ENCODE measurements at regions not wholly inside any gene's neighbourhood (a gene's known extent, or its start where the extent isn't known, plus 50 kb on each side); places are given as distances from the start of the nearest gene placed in this dataset.
"Not testable (repeated sequence)": the region's sequence is repeated elsewhere in the genome, so short reads cannot be mapped to it uniquely, and the experiment has no call there.

DNA sequence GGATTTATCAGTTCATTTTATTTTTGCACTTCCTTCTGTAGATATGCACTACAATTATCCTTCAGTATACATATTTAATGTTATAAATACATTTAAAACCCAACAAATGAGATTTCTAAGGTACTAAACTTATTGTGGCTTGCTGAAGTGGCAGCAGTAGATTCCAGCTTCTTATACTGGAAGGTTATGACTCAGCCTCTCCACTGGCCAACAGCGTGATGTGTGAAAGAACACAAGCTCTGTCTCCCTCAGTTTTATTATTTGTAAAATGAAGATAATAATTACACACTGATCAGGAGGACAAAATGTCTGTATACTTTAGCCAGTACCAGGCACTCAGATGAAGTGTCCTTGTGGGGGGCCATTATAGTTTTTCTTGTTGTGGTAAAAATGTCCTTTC lies 1147.1 kb downstream of the CNTNAP5 start:
- CTCF ChIA-PET: no interaction called here

DNA sequence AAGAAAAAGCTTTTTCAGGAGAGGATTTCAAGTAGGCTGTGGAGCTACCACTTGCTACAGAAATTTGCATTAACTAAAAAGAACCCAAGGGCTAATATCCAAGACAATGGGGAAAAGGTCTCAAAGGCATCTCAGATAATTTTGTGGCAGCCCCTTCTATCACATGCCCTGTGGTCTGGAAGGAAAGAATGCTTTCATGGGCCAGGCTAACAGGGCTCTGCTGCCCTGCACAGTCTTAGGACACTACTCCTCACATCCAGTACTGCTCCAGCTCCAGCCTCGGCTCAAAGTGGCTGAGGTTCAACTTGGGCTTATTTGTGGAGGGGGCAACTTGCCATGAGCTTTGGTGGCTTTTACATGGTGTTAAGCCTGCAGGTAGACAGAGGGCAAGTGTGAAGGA lies 1150.3 kb downstream of the CNTNAP5 start:
- no peaks in the 10 kb centered on the region for H3K9me3 Mint-ChIP-seq

More for the DNA sequence above, 1147.1 kb downstream of the CNTNAP5 start:
- peaks cover 2% of the 10 kb centered on the region for H3K9me3 Mint-ChIP-seq
- DNase-seq: no peak
- H3K4me1 Mint-ChIP-seq: no peaks in the 10 kb centered on the region
- no peaks in the 10 kb centered on the region for H3K36me3 Mint-ChIP-seq (ENCODE audit: low read depth)
- POLR2A ChIA-PET: no interaction called here
- no peak overlapping the region for H3K4me3 Mint-ChIP-seq
- H3K27ac Mint-ChIP-seq: no peak overlapping the region
- no peaks in the 10 kb centered on the region for H3K27me3 Mint-ChIP-seq

DNA sequence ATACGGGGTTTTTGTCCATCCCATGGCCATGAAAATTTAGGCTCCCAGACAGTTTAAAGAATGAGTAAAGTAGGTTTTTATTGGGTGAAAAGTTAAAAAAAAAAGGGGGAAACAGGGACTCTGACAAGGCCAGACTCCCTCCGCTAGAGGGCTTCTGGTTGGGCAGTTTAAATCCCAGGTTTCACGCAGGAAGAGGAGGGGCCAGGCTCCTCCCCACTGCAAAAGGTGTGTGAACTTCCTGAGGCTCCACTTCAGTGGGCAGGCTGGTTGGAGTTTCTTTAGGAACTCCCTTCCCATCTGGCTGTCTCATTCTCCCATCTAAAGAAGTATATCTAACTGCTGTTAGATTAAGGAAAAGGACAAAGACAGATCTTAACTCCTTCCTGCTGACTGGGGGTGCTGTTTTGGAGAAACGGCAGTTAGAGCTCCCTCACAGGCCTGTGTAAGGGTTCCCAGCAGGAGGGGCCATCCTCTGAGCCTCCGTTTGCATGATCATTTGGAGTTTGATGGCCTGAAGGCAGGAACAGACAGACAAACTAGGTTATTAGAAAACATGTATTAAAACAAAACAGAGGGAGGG lies 1160.7 kb downstream of the CNTNAP5 start:
- H3K27me3 Mint-ChIP-seq: no peaks in the 10 kb centered on the region
- DNase-seq: no peak
- no peaks in the 10 kb centered on the region for H3K4me1 Mint-ChIP-seq
- H3K9me3 Mint-ChIP-seq: peaks cover 4% of the 10 kb centered on the region
- CTCF ChIA-PET: no interaction called here
- H3K4me3 Mint-ChIP-seq: no peak overlapping the region
- POLR2A ChIA-PET: no interaction called here
- H3K36me3 Mint-ChIP-seq (ENCODE audit: low read depth): no peaks in the 10 kb centered on the region
- no peak overlapping the region for H3K27ac Mint-ChIP-seq

More for the DNA sequence above, 1150.3 kb downstream of the CNTNAP5 start:
- Mint-ChIP-seq H3K27ac (no peak overlapping the region), H3K36me3 (ENCODE audit: low read depth) (no peaks in the 10 kb centered on the region), H3K4me3 (no peak overlapping the region), H3K27me3 (no peaks in the 10 kb centered on the region), H3K4me1 (no peaks in the 10 kb centered on the region)
- no peak for DNase-seq
- ChIA-PET POLR2A (no interaction called here), CTCF (no interaction called here)

DNA sequence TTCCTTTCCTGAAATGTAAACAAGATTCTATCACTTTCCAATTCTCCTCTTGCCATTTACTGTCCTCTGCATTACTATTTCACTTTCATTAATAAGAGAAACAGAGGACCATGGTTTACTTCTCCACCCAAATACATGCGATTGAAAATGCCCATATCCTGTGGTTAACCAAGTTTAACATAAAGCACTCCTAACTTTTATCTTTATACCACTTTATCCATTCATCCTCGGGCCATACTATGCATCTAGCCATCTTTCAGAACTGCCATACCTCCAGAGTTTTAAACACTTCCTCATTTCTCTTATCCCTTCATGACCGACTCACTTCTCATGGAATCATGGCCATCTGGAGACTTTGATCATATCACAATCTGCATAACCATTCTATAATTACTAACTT lies 1182.3 kb downstream of the CNTNAP5 start:
- DNase-seq: no peak
- H3K4me3 Mint-ChIP-seq: no peak overlapping the region
- H3K27me3 Mint-ChIP-seq: no peaks in the 10 kb centered on the region
- ChIA-PET CTCF (no interaction called here), POLR2A (no interaction called here)
- H3K27ac Mint-ChIP-seq: no peak overlapping the region
- no peaks in the 10 kb centered on the region for H3K4me1 Mint-ChIP-seq
- peaks cover 4% of the 10 kb centered on the region for H3K9me3 Mint-ChIP-seq
- no peaks in the 10 kb centered on the region for H3K36me3 Mint-ChIP-seq (ENCODE audit: low read depth)

DNA sequence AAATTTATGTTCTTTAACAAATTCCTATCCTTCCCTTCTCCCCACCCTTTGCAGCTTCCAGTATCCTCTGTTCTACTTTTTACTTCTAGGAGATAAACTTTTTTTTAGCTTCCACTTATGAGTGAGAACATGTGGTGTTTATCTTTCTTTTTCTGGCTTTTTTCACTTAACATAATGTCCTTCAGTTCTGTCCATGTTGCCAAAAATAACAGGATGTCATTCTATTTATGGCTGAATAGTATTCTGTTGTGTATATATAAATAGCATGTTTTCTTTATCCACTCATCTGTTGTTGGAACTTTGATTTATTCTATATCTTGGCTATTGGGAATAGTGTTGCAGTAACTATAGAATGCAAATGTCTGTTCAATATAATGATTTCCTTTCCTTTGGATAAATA lies 1191.2 kb downstream of the CNTNAP5 start:
- no peaks in the 10 kb centered on the region for H3K27me3 Mint-ChIP-seq
- H3K4me3 Mint-ChIP-seq: no peak overlapping the region
- POLR2A ChIA-PET: no interaction called here
- H3K9me3 Mint-ChIP-seq: peaks cover 23% of the 10 kb centered on the region
- H3K4me1 Mint-ChIP-seq: no peaks in the 10 kb centered on the region
- CTCF ChIA-PET: no interaction called here
- no peaks in the 10 kb centered on the region for H3K36me3 Mint-ChIP-seq (ENCODE audit: low read depth)
- no peak for DNase-seq
- no peak overlapping the region for H3K27ac Mint-ChIP-seq

DNA sequence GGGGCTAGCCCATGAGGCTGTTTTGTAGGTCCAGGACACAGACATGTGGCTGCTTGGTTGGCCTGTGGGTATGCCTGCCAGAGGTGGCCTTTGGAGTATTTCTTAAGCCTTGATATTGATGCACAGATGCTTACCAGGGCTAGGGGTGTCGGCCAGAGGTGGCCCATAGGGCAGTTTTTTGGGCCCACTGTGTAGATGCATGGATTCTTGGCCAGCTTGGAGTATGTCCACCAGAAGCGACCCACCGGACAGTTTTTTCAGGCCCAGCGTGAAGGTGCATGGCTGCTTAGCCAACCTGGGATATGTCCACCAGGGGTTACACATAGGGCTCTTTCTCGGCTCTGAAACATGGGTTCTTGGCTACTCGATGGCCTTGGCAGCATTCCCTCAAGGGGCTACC lies 1199.1 kb downstream of the CNTNAP5 start:
- POLR2A ChIA-PET: no interaction called here
- Mint-ChIP-seq H3K36me3 (ENCODE audit: low read depth) (no peaks in the 10 kb centered on the region), H3K27me3 (no peaks in the 10 kb centered on the region), H3K9me3 (peaks cover 13% of the 10 kb centered on the region), H3K27ac (no peak overlapping the region), H3K4me1 (no peaks in the 10 kb centered on the region), H3K4me3 (no peak overlapping the region)
- CTCF ChIA-PET: no interaction called here
- DNase-seq: no peak

DNA sequence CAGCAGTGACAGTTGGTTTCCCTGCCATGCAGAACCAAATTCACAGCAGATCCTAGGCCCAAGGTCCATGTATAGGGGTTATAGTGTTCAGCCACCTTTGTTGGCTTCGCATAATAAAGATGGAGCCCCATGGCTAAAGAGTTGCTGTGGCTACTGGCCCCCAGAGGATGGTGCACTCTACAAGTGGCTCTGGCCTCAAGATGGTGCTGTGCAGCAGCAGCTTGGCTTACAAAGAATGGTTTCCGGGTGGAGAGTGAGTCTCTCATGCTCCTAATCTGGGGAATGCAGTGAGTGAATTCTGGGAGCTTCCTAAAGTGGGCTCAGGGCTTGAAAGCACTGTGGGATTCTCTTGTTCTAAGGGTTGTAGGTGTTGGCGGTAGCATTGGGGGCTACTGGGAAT lies 1199.7 kb downstream of the CNTNAP5 start:
- CTCF ChIA-PET: no interaction called here
- no peak for DNase-seq
- Mint-ChIP-seq H3K9me3 (peaks cover 13% of the 10 kb centered on the region), H3K36me3 (ENCODE audit: low read depth) (no peaks in the 10 kb centered on the region), H3K4me1 (no peaks in the 10 kb centered on the region), H3K27me3 (no peaks in the 10 kb centered on the region), H3K27ac (no peak overlapping the region), H3K4me3 (no peak overlapping the region)
- POLR2A ChIA-PET: no interaction called here

DNA sequence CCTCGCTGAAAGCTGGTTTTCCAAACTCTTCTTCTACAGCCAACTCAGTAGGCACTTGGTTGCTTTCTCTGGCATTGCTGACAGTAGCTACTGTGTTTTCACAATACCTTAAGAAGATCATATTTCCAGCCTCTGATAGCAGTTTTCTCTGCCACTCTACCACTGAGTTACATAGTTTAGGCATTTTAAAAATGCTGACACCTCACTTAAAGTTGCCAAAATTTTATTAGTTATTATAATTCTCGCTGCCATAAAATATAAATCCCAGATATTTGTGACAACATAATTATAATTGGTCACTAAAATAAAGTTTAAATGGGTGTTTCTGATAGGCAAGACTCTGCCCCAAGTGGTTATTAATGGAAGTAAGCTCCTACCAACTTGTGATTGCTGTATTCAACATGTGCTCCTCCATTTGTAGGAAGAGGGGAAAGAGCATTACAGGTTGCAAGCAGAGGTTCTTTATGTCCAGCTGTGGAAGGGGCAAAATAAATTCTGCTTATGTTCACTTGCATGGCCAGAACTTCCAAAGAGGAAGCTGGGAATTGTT lies 1202.8 kb downstream of the CNTNAP5 start:
- H3K36me3 Mint-ChIP-seq (ENCODE audit: low read depth): no peaks in the 10 kb centered on the region
- POLR2A ChIA-PET: no interaction called here
- peaks cover 4% of the 10 kb centered on the region for H3K9me3 Mint-ChIP-seq
- H3K27me3 Mint-ChIP-seq: no peaks in the 10 kb centered on the region
- no peak overlapping the region for H3K27ac Mint-ChIP-seq
- no peak for DNase-seq
- no peaks in the 10 kb centered on the region for H3K4me1 Mint-ChIP-seq
- CTCF ChIA-PET: no interaction called here
- H3K4me3 Mint-ChIP-seq: no peak overlapping the region

DNA sequence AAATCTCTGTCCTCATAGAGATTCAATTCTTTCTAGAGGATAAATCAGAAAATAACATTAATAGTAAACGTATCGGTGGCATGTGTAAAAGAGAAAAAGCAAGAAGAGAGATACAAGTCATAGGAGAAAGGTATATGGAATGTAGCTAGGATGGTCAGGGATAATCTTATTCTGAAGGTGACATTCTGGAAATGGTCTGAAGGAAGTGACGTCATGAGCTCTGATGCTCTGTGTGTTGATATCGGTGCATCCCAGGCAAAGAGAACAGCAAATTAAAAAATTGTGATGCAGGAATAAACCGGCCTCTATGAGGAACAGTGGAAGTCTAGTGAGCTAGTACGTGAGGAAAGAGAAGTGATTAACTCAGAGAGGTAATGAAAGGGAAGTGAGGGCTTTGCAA lies 1215.8 kb downstream of the CNTNAP5 start:
- CTCF ChIA-PET: no interaction called here

DNA sequence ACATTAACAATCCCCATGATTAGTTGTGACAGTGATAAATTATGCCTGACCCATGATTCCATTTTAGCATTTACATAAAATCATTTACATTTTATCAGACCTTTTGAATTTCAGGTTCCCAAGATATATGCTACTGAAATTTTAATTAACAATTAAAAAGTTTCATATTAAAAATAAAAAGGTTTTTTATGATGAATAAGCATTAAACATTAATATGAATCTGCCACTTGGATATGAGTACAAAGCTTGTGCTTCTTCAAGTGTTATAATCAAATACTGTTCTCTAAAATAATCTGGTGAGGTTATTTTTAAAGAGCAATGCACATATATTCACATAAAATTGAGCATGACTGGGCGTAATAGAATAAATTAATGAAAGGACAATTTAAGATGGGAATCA lies 1218.0 kb downstream of the CNTNAP5 start:
- DNase-seq: no peak
- Mint-ChIP-seq H3K4me3 (no peak overlapping the region), H3K4me1 (no peaks in the 10 kb centered on the region), H3K27ac (no peak overlapping the region), H3K36me3 (ENCODE audit: low read depth) (no peaks in the 10 kb centered on the region), H3K9me3 (peaks cover 6% of the 10 kb centered on the region), H3K27me3 (no peaks in the 10 kb centered on the region)
- ChIA-PET POLR2A (no interaction called here), CTCF (no interaction called here)

More for the DNA sequence above, 1215.8 kb downstream of the CNTNAP5 start:
- Mint-ChIP-seq H3K27ac (no peak overlapping the region), H3K9me3 (peaks cover 6% of the 10 kb centered on the region), H3K27me3 (no peaks in the 10 kb centered on the region), H3K4me3 (no peak overlapping the region), H3K4me1 (no peaks in the 10 kb centered on the region), H3K36me3 (ENCODE audit: low read depth) (no peaks in the 10 kb centered on the region)
- no peak for DNase-seq
- POLR2A ChIA-PET: no interaction called here

DNA sequence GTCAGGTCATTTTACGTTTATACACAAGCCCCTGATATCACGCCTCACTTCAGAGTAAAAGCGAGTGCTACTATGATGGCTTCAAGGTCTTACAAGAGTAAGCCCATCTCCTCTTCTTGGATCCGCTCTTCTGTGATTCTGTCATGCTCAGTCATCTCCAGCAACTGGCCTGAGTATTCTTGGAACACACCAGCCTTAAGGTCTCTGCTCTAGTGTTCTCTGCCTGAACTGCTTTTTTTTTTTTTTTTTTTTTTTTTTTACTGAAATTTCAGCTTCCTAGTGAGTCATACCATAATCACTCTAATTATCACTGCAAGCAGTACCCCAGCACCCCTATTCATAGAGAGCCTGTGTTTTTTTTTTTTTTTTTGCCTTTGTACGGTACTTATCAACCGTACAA lies 1228.9 kb downstream of the CNTNAP5 start:
- no peaks in the 10 kb centered on the region for H3K36me3 Mint-ChIP-seq (ENCODE audit: low read depth)
- ChIA-PET CTCF (no interaction called here), POLR2A (no interaction called here)
- H3K27ac Mint-ChIP-seq: no peak overlapping the region
- no peaks in the 10 kb centered on the region for H3K27me3 Mint-ChIP-seq
- no peak overlapping the region for H3K4me3 Mint-ChIP-seq
- no peaks in the 10 kb centered on the region for H3K9me3 Mint-ChIP-seq
- no peak for DNase-seq
- no peaks in the 10 kb centered on the region for H3K4me1 Mint-ChIP-seq

DNA sequence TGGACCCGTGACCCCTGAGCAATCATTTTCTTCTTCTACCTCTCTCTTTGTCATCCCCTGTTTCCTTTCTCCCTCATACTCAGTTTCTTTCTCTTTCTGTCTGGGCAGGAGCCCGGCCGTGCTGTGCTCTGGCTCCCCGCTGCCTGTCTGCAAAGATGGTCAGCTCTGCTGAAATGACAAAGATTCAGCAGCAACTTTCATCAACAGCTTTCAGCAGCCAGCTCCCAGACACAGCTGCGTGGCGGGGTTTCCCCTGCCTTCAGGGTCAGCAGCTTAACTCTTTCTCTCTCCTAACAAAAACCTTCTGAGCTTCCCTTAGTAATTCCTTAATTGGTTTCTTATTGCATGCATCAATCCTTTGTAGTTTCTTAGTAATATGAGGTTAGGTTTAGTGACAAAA lies 1234.4 kb downstream of the CNTNAP5 start:
- Mint-ChIP-seq H3K27ac (no peak overlapping the region), H3K36me3 (ENCODE audit: low read depth) (no peaks in the 10 kb centered on the region), H3K27me3 (no peaks in the 10 kb centered on the region), H3K4me1 (no peaks in the 10 kb centered on the region), H3K9me3 (peaks cover 9% of the 10 kb centered on the region), H3K4me3 (no peak overlapping the region)
- ChIA-PET CTCF (no interaction called here), POLR2A (no interaction called here)
- DNase-seq: no peak

DNA sequence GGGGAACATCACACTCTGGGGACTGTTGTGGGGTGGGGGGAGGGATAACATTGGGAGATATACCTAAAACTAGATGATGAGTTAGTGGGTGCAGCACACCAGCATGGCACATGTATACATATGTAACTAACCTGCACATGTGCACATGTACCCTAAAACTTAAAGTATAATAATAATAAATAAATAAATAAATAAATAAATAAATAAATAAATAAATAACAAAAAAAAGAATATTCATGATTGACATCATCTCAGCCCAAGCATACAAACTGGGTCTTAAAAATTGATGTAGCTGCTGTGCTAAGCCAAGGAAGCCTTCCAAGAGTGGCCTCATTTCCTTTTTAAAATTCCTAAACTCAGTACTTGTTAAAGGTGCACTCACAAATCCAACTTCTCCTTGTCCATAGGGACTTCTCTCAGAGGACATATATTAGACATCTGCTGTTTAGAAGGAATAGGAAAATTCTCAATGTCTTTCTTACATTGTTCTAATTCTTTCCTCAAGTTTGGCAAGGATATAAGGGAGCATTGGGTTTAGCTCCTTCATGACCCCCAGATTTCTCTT lies 1235.4 kb downstream of the CNTNAP5 start:
- H3K4me3 Mint-ChIP-seq; H3K9me3 Mint-ChIP-seq; H3K36me3 Mint-ChIP-seq (ENCODE audit: low read depth); H3K27me3 Mint-ChIP-seq; DNase-seq; H3K27ac Mint-ChIP-seq; CTCF ChIA-PET; H3K4me1 Mint-ChIP-seq; POLR2A ChIA-PET: not testable (repeated sequence)

DNA sequence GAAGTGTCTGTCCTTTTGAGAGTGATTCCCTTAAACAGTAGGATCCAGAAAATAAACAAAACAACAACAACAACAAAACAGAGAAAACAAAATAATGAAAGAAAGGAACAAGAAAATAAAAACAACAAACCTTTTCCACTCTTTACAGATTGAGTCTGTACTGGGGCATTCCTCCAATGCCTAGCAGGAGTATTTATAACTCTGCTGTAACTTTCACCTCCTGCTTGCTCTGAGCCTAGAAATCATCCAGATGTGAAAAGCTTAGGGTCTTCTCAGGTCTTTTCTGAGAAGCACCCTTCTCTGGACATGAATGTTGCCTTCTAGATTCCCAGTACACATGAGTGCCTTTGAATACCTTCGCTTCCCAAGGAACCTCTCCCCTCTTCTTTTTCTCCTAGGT lies 1239.4 kb downstream of the CNTNAP5 start:
- H3K9me3 Mint-ChIP-seq: peaks cover 6% of the 10 kb centered on the region
- no peak overlapping the region for H3K4me3 Mint-ChIP-seq
- H3K27me3 Mint-ChIP-seq: no peaks in the 10 kb centered on the region
- DNase-seq: no peak
- H3K36me3 Mint-ChIP-seq (ENCODE audit: low read depth): no peaks in the 10 kb centered on the region
- ChIA-PET POLR2A (no interaction called here), CTCF (no interaction called here)
- no peaks in the 10 kb centered on the region for H3K4me1 Mint-ChIP-seq
- H3K27ac Mint-ChIP-seq: no peak overlapping the region
